HEK293 (cell line): ENCODE measurements at regions not wholly inside any gene's neighbourhood (a gene's known extent, or its start where the extent isn't known, plus 50 kb on each side); places are given as distances from the start of the nearest gene placed in this dataset.

ENCODE experiments used
- TCF7L2 ChIP-seq: IDR thresholded peaks from 2 replicates; pipeline ENCODE4 v1.6.1; 2011; ENCODE audit warnings: low read depth, mild to moderate bottlenecking, inconsistent platforms, low read length, moderate library complexity, borderline replicate concordance
- TRIM28 ChIP-seq: IDR thresholded peaks from 2 replicates; pipeline ENCODE4 v1.6.1; 2011; ENCODE audit warnings: low read length, control low read depth, borderline replicate concordance
- ZBTB1 ChIP-seq: fragments of 450-650 bp; formaldehyde crosslinking; IDR thresholded peaks from 2 replicates; pipeline ENCODE4 v1.5.1; 2016; ENCODE audit warnings: missing biosample characterization, missing genetic modification characterization
- ZNF37A ChIP-seq: fragments of 450-650 bp; IDR thresholded peaks from 2 replicates; pipeline ENCODE4 v1.5.1; 2018; ENCODE audit warnings: missing biosample characterization, missing genetic modification characterization
- ZNF404 ChIP-seq: fragments of 450-650 bp; formaldehyde crosslinking; IDR thresholded peaks from 2 replicates; pipeline ENCODE4 v1.5.1; 2017; ENCODE audit warnings: missing biosample characterization, missing genetic modification characterization
- ZNF544 ChIP-seq: fragments of 450-650 bp; formaldehyde crosslinking; IDR thresholded peaks from 2 replicates; pipeline ENCODE4 v1.5.0; 2017; ENCODE audit warnings: missing biosample characterization, missing genetic modification characterization
- TF ChIP-seq, protein P1 (sequence below): fragments of 450-650 bp; formaldehyde crosslinking; IDR thresholded peaks from 2 replicates; pipeline ENCODE4 v1.5.1; 2016; ENCODE audit warnings: missing biosample characterization, missing genetic modification characterization
- TF ChIP-seq, protein P2 (sequence below): fragments of 450-650 bp; formaldehyde crosslinking; IDR thresholded peaks from 2 replicates; pipeline ENCODE4 v1.5.1; 2016; ENCODE audit warnings: missing biosample characterization, missing genetic modification characterization
- TF ChIP-seq, protein P3 (sequence below): fragments of 450-650 bp; formaldehyde crosslinking; IDR thresholded peaks from 2 replicates; pipeline ENCODE4 v1.5.1; 2016; ENCODE audit warnings: missing biosample characterization, missing genetic modification characterization
- TF ChIP-seq, protein P4 (sequence below): fragments of 450-650 bp; formaldehyde crosslinking; IDR thresholded peaks from 2 replicates; pipeline ENCODE4 v1.5.1; 2016; ENCODE audit warnings: missing biosample characterization, missing genetic modification characterization
- TF ChIP-seq, protein P5 (sequence below): fragments of 450-650 bp; formaldehyde crosslinking; IDR thresholded peaks from 2 replicates; pipeline ENCODE4 v1.5.1; 2016; ENCODE audit warnings: missing biosample characterization, missing genetic modification characterization

DNA sequence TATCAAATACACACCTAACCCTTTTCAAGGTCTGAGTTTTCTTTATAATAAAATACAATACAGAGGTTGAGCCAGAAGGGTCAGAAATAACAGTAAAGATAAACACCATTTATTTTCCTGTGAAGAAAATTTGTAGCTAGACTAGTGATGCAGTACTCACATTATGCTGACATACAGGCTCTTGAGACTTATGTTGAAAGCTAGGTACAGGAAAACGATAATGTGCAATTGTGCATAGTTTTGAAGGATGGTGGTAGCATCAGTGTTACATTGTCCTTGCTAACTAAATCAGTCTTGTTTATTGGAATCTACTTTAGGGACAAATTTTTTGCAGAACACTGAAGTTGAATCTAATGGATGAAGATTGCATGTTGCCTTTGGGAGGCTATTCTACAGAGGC, 1877.2 kb downstream of the PCDH7 start:
- TF ChIP-seq ZNF544 (no peak), ZNF404 (no peak), TRIM28 (no peak), ZNF37A (no peak), ZBTB1 (no peak), TCF7L2 (no peak)
- TF ChIP-seq, protein P1, sequence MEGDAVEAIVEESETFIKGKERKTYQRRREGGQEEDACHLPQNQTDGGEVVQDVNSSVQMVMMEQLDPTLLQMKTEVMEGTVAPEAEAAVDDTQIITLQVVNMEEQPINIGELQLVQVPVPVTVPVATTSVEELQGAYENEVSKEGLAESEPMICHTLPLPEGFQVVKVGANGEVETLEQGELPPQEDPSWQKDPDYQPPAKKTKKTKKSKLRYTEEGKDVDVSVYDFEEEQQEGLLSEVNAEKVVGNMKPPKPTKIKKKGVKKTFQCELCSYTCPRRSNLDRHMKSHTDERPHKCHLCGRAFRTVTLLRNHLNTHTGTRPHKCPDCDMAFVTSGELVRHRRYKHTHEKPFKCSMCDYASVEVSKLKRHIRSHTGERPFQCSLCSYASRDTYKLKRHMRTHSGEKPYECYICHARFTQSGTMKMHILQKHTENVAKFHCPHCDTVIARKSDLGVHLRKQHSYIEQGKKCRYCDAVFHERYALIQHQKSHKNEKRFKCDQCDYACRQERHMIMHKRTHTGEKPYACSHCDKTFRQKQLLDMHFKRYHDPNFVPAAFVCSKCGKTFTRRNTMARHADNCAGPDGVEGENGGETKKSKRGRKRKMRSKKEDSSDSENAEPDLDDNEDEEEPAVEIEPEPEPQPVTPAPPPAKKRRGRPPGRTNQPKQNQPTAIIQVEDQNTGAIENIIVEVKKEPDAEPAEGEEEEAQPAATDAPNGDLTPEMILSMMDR (tag by site-specific recombination): no peak
- TF ChIP-seq, protein P2, sequence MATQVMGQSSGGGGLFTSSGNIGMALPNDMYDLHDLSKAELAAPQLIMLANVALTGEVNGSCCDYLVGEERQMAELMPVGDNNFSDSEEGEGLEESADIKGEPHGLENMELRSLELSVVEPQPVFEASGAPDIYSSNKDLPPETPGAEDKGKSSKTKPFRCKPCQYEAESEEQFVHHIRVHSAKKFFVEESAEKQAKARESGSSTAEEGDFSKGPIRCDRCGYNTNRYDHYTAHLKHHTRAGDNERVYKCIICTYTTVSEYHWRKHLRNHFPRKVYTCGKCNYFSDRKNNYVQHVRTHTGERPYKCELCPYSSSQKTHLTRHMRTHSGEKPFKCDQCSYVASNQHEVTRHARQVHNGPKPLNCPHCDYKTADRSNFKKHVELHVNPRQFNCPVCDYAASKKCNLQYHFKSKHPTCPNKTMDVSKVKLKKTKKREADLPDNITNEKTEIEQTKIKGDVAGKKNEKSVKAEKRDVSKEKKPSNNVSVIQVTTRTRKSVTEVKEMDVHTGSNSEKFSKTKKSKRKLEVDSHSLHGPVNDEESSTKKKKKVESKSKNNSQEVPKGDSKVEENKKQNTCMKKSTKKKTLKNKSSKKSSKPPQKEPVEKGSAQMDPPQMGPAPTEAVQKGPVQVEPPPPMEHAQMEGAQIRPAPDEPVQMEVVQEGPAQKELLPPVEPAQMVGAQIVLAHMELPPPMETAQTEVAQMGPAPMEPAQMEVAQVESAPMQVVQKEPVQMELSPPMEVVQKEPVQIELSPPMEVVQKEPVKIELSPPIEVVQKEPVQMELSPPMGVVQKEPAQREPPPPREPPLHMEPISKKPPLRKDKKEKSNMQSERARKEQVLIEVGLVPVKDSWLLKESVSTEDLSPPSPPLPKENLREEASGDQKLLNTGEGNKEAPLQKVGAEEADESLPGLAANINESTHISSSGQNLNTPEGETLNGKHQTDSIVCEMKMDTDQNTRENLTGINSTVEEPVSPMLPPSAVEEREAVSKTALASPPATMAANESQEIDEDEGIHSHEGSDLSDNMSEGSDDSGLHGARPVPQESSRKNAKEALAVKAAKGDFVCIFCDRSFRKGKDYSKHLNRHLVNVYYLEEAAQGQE (tag by site-specific recombination): no peak
- TF ChIP-seq, protein P3, sequence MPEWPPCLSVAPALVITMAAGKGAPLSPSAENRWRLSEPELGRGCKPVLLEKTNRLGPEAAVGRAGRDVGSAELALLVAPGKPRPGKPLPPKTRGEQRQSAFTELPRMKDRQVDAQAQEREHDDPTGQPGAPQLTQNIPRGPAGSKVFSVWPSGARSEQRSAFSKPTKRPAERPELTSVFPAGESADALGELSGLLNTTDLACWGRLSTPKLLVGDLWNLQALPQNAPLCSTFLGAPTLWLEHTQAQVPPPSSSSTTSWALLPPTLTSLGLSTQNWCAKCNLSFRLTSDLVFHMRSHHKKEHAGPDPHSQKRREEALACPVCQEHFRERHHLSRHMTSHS (tag by site-specific recombination): no peak
- TF ChIP-seq, protein P4, sequence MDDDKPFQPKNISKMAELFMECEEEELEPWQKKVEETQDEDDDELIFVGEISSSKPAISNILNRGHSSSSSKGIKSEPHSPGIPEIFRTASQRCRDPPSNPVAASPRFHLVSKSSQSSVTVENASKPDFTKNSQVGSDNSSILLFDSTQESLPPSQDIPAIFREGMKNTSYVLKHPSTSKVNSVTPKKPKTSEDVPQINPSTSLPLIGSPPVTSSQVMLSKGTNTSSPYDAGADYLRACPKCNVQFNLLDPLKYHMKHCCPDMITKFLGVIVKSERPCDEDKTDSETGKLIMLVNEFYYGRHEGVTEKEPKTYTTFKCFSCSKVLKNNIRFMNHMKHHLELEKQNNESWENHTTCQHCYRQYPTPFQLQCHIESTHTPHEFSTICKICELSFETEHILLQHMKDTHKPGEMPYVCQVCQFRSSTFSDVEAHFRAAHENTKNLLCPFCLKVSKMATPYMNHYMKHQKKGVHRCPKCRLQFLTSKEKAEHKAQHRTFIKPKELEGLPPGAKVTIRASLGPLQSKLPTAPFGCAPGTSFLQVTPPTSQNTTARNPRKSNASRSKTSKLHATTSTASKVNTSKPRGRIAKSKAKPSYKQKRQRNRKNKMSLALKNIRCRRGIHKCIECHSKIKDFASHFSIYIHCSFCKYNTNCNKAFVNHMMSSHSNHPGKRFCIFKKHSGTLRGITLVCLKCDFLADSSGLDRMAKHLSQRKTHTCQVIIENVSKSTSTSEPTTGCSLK (tag by site-specific recombination): no peak
- TF ChIP-seq, protein P5, sequence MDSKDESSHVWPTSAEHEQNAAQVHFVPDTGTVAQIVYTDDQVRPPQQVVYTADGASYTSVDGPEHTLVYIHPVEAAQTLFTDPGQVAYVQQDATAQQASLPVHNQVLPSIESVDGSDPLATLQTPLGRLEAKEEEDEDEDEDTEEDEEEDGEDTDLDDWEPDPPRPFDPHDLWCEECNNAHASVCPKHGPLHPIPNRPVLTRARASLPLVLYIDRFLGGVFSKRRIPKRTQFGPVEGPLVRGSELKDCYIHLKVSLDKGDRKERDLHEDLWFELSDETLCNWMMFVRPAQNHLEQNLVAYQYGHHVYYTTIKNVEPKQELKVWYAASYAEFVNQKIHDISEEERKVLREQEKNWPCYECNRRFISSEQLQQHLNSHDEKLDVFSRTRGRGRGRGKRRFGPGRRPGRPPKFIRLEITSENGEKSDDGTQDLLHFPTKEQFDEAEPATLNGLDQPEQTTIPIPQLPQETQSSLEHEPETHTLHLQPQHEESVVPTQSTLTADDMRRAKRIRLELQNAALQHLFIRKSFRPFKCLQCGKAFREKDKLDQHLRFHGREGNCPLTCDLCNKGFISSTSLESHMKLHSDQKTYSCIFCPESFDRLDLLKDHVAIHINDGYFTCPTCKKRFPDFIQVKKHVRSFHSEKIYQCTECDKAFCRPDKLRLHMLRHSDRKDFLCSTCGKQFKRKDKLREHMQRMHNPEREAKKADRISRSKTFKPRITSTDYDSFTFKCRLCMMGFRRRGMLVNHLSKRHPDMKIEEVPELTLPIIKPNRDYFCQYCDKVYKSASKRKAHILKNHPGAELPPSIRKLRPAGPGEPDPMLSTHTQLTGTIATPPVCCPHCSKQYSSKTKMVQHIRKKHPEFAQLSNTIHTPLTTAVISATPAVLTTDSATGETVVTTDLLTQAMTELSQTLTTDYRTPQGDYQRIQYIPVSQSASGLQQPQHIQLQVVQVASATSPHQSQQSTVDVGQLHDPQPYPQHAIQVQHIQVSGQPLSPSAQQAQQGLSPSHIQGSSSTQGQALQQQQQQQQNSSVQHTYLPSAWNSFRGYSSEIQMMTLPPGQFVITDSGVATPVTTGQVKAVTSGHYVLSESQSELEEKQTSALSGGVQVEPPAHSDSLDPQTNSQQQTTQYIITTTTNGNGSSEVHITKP (tag by site-specific recombination): no peak
